RWPE1 (cell line): ENCODE measurements at regions not wholly inside any gene's neighbourhood (a gene's known extent, or its start where the extent isn't known, plus 50 kb on each side); places are given as distances from the start of the nearest gene placed in this dataset.

Experiments
- CTCF ChIA-PET: fragments of 350-600 bp; sonication (Branson Sonifier 250); formaldehyde crosslinking; extraction: SDS; loops from one replicate; lab custom pipeline; 2021; lab: Yijun Ruan, JAX
- POLR2A ChIA-PET: fragments of 400-600 bp; formaldehyde crosslinking; extraction: SDS; loops from one replicate; lab custom pipeline; 2020; ENCODE audit warnings: antibody characterized with exemption; ENCODE audit not compliant: low non-redundant PET; lab: Yijun Ruan, JAX
- DNase-seq: peaks from one replicate; pipeline ENCODE4 v3.0.0; 2012; ENCODE audit warnings: low spot score
- H3K27ac ChIP-seq: fragments of 450-650 bp; 2 replicates; pipeline ENCODE4 v1.5.1; 2017
- CTCF ChIP-seq: fragments of 450-650 bp; conservative IDR thresholded peaks from 2 replicates; pipeline ENCODE4 v1.5.1; 2017; ENCODE audit warnings: low read depth, mild to moderate bottlenecking

DNA sequence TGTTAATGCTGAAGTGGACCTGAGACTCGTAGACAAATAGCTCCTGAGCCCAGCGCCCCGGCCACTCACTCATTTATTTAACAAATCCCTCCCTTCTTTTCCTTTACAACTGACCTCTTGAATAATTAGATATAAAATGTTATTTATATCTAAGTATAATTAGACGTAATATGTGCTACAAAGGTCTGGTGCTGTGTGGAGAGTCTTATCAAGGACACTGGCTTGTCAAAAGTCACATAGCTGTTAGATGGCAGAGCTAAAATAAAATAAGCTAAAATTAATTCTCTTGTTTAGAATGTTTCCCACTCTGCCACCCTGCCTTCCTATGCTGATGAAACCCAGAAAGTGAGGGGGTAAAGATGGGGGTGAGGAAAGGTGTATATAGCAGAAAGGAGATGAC lies 73.0 kb upstream of the FAM216B start:
- DNase-seq: no peak
- POLR2A ChIA-PET: no interaction called here
- no peak overlapping the region for H3K27ac ChIP-seq
- TF ChIP-seq CTCF: no peak
- CTCF ChIA-PET: interaction anchor here (0.6 kb wide), 1 partner anchor 1535 kb away, joined by 3 read pairs; no protein-coding TSS in a partner anchor

DNA sequence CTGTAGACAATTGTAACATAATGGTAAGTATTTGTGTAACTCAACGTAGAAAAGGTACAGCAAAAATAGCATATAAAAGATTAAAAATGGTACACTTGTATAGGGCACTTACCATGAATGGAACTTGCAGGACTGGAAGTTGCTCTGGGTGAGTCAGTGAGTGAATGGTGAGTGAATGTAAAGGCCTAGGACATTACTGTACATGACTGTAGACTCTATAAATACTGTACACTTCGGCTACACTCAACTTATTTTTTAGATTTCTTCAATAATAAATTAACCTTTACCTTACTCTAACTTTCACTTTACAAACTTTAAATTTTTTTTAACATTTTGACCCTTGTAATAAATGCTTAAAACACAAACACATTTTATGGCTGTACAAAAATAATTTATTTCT lies 72.1 kb upstream of the FAM216B start:
- H3K27ac ChIP-seq: no peak overlapping the region
- DNase-seq: no peak
- no peak for TF ChIP-seq CTCF
- ChIA-PET POLR2A (no interaction called here), CTCF (no interaction called here)

- CTCF ChIA-PET: interaction anchor here (0.7 kb wide), 2 partner anchors 119 to 1192 kb away, joined by 3 to 4 read pairs; no protein-coding TSS in a partner anchor
- POLR2A ChIA-PET: no interaction called here
- H3K27ac ChIP-seq: no peak overlapping the region
- no peak for TF ChIP-seq CTCF
- no peak for DNase-seq
Measured at GRCh38 chr13:42715909-42716308, 65.5 kb upstream of the FAM216B start.

- CTCF ChIA-PET: no interaction called here
- TF ChIP-seq CTCF: no peak
- DNase-seq: no peak
- no peak overlapping the region for H3K27ac ChIP-seq
- POLR2A ChIA-PET: no interaction called here
Measured at GRCh38 chr13:42717176-42717575, 64.2 kb upstream of the FAM216B start.

DNA sequence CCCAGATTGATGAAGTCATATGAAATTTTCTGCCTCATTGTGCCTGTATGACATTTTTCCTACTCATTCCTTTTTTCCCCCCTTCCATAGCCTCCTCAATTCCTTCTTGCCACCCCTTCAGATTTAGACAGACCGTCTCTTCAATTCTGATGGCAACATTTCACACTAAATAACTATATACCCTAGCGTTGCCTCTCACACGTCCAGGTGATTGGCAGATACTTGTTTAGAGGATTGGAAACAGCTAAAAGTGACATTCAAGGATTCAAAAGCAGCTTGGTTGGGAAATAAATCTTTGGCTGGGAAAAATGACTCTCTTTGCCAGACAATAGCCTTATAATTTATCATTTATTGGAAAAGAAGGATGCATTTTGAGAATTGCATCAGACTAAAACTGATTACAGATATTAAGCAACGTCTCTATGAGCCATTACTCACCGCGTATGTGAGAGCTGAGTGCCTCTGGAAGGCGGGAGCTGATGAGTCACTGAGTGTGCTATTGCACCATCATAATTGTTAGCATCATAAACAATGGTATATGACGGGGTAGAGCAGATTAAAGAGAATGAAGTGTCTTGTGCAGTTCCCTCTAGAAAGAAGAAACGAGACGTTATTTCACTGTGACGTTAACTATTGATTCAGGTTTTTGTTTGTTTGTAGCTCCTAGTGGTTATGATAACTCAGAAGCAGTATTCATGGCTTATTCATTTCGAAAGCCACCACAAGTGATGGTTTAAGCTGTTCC lies 61.1 kb upstream of the FAM216B start:
- no peak overlapping the region for H3K27ac ChIP-seq
- no peak for TF ChIP-seq CTCF
- peak; percentile 93 for DNase-seq
- ChIA-PET CTCF (interaction anchor here (0.5 kb wide), 1 partner anchor 187 kb away, joined by 4 read pairs; no protein-coding TSS in a partner anchor), POLR2A (no interaction called here)

DNA sequence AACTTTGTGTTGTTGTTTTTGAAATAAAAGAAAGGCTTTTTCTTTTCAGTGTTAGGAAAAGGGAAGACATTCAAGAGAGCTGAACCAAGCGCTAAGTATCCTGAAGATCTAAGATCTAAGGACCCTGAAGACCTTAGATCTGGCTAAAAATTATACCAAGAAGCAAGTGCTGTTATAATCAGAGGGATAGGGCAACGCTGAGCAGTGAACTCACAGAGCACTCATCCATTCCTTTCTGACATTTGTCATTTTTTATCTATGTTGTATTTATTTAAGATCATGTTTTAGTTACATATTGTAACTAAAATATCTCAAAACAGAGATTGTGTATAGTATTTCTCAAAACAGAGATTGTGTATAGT lies 60.5 kb upstream of the FAM216B start:
- POLR2A ChIA-PET: no interaction called here
- DNase-seq: no peak
- TF ChIP-seq CTCF: no peak
- CTCF ChIA-PET: interaction anchor here (0.5 to 0.7 kb wide), 2 partner anchors 186 to 203 kb away, joined by 3 to 4 read pairs; no protein-coding TSS in a partner anchor
- no peak overlapping the region for H3K27ac ChIP-seq
